HG03025 (cell line): ENCODE measurements at regions not wholly inside any gene's neighbourhood (a gene's known extent, or its start where the extent isn't known, plus 50 kb on each side); places are given as distances from the start of the nearest gene placed in this dataset.

Source experiments
- ATAC-seq: cut with Tn5 transposase; IDR thresholded peaks from one replicate; pipeline ENCODE4 v1.9.1; 2021; ENCODE audit warnings: mild to moderate bottlenecking, moderate library complexity; ENCODE audit not compliant: unreplicated experiment, low FRiP score

DNA sequence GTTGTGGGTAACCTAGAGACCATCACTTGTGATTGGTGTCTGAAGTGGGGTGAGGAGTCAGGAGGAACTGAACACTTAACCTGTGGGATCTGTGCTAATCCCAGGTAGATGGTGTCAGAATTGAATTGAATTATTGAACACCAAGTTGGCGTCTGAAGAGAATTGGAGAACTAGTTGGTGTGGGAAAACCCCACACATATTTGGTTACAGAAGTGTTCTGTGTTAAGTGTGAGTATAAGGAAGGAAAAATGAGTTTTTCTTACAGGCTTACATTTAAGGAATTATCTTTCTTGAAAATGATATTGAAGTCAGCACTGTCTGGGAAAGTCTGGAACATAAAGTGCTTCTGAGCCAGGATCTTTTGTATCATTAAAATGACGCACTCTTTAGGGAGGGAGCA, 182.9 kb upstream of the ECI2 start:
- no peak for ATAC-seq

GRCh38 chr6:4316867-4317400, 181.6 kb upstream of the ECI2 start:
- ATAC-seq, result no peak

DNA sequence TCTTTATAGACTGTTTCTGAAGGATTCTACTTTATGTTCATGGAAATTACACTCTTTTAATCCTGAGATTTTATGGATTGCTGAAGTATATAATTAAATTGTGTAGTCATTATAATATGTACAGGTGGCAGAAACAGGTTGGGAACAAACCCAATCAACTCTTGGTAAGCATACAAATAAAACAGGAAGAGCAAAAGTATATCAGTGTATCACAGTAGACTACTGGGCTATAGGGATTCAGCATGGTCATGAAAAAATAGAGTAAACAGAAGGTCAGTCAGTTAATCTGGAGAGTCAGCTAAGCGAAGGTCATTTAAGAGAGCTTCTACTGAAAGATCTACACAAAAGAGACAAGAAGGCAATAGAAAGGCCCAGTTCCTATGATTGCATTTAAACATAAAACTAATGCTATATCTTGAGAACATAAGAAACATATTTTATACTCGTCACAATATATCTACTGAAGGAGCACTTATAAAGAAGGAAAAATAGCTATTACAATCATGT, 178.9 kb upstream of the ECI2 start:
- ATAC-seq, result no peak

- no peak for ATAC-seq
Measured at GRCh38 chr6:4313044-4313686, 177.8 kb upstream of the ECI2 start.

DNA sequence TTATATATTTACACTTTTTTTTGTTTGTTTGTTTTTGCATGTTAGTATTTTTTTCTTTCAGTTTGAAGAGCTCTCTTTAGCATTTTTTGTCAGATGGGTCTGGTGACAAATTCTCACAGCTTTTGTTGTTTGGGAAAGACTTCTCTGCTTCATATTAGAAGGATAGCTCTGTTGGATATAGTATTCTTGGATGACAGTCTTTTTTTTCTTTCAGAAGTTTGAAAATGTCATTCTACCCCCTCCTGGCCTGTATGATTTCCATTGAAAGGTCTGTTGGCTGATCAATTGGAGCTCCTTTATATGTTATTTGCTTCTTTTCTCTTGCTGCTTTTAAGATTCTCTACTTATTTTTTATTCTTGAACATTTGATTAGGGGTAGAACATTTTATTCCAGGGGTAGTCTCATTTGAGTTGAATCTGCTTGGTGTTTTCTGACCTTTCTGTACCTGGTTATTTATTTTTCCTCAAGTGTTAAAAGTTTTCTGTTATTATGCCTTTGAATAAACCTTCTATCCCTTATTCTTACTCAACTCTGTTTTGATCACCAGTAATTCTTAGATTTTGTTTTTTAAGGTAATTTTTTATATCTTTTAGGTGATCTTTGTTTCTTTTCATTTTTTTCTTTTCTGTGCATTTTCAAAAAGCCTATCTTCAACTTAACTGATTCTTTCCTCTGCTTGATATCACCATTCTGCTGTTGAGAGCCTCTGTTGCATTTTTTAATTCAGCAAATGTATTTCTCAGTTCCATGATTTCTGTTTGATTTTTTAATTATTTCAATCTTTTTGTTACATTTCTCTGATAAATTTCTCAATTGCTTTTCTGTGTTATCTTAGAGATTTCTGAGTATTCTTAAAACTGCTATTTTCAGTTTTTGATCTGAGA, 176.8 kb upstream of the ECI2 start:
- ATAC-seq, result no peak

GRCh38 chr6:4309540-4309939, 174.2 kb upstream of the ECI2 start:
- ATAC-seq, result no peak

- ATAC-seq, result no peak
Measured at GRCh38 chr6:4308364-4308763, 173.0 kb upstream of the ECI2 start.

DNA sequence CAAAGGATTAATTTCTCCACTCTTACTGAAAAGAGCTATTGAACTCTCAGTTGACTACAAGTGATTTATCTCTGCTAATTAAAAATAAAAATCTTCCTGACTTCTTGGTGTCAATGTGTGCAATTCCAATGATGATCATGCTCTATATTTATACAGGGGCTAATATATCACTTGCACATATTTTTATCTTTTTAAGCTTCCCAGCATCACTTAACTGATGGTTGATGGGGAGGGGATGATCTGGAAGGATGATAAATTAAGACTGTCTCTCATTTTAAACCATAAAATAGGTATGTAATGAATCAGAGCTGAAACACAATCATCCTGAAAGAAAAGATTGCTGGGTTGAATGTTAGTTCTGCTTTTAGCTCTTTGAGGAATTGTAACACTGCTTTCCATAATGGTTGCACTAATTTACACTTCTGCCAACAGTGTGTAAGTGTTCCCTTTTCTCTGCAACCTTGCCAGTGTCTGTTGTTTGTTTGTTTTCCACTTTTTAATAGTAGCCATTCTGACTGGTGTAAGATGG, 169.6 kb upstream of the ECI2 start:
- no peak for ATAC-seq

DNA sequence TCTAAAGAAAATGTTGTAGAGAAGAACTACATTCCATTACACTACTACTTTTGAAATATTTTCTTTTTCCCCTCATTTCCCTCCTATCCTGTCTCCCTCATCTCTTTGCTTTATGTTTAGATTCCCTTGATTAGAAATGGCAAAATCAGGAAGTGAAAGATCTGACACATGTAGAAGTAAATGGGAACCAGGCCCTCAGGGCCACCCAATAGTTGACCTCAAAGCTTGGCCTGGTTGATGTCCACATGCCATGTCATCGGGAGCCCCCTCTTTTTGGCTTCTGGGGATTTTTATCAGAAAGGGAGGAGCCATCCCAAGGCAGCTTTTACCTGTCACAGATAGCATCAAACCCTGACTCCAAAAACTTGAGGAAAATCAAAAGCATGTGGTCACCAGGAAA, 168.3 kb upstream of the ECI2 start:
- no peak for ATAC-seq

- no peak for ATAC-seq
Measured at GRCh38 chr6:4302524-4302923, 167.1 kb upstream of the ECI2 start.

- no peak for ATAC-seq
Measured at GRCh38 chr6:4301871-4302270, 166.5 kb upstream of the ECI2 start.

DNA sequence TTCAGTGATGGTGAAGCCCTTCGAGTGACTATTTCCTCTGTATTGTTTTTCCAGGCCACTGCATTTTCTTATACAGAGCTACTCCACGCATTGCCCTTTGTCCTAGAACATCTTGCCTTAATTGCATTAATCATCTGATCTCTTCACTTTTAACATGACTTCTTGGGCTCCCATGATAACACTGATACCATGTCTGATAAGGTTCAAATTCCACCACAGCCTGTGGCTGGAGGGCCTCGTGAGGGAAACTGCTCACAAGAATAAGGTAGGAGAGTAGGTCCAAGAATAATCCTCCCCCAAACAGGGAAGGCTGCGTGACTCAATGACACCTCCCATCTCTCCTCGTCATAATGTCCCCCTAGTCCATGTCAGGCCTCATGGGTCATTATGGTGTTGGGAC, 165.5 kb upstream of the ECI2 start:
- ATAC-seq, result no peak

GRCh38 chr6:4299476-4299875, 164.1 kb upstream of the ECI2 start:
- ATAC-seq, result no peak

- ATAC-seq, result no peak
Measured at GRCh38 chr6:4297348-4297747, 162.0 kb upstream of the ECI2 start.

DNA sequence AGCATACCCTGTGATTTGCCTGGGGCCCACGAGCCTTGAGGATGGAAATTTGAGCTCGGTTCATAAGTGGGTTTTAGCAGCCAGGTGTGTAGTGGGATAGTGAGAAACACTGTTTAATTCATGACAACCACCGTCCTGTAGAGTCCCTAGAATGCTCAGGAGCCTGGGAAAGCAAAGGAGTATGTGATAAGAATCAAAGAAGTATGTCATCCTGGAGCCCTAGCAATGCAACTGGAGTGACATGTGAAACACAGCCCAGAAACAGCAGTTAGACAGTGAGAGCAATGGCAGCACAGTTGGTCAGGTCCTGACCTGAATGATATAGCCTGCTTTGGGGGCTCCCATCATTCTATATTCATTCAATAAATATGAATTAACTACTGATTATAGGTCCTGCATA, 161.2 kb upstream of the ECI2 start:
- no peak for ATAC-seq

DNA sequence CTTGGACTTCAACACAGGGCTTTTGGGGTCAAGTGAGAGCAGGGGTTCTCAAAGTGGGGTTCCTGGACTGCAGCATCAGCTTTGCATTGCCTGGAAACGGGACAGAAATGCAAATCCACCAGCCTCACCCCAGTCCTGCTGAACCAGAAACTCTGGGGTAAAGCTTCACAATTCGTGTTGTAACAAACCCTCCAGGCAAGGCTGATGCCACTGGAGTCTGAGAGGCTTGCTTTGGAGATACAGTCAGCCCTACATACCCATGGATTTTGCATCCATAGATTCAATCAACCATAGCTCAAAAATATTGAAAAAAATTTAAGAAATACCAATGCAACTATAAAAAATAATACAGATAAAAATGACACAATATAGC, 160.4 kb upstream of the ECI2 start:
- no peak for ATAC-seq

- ATAC-seq, result no peak
Measured at GRCh38 chr6:4295058-4295782, 159.8 kb upstream of the ECI2 start.

GRCh38 chr6:4294636-4295035, 159.3 kb upstream of the ECI2 start:
- no peak for ATAC-seq

GRCh38 chr6:4291453-4292403, 156.4 kb upstream of the ECI2 start:
- no peak for ATAC-seq
